ENCODE measurements at regions not wholly inside any gene's neighbourhood (a gene's known extent, or its start where the extent isn't known, plus 50 kb on each side); places are given as distances from the start of the nearest gene placed in this dataset.

DNA sequence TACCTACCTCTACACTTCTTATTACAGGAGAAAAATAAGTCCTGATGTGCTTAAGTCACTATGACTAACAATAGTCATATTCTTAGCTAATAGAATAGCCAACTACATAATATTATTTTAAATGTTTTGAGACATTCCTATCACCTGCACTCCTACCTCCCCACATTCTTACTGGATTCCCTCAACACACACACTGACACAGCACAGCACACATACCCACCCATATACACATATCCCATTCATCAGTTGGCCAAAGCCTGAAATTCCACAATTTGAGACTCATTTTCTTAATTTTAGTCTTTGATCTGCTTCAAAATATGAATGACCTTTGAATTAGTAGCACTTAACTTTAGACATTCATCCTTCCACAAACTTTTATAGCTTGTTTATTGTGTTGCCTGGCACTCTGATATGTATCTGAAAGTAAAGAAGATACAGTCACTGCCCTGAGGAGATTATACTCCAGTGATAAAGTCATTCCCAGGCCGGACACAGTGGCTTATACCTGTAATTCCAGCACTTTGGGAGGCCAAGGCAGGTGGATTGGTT lies 168.3 kb upstream of the RASA1 start:
- no peak for TF ChIP-seq YY1 (IDR thresholded peaks at IDR 0.05; ENCODE audit: low read depth)
- TF ChIP-seq, protein P1, sequence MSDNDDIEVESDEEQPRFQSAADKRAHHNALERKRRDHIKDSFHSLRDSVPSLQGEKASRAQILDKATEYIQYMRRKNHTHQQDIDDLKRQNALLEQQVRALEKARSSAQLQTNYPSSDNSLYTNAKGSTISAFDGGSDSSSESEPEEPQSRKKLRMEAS (IDR thresholded peaks at IDR 0.05), result no peak
- TF ChIP-seq, protein P2, sequence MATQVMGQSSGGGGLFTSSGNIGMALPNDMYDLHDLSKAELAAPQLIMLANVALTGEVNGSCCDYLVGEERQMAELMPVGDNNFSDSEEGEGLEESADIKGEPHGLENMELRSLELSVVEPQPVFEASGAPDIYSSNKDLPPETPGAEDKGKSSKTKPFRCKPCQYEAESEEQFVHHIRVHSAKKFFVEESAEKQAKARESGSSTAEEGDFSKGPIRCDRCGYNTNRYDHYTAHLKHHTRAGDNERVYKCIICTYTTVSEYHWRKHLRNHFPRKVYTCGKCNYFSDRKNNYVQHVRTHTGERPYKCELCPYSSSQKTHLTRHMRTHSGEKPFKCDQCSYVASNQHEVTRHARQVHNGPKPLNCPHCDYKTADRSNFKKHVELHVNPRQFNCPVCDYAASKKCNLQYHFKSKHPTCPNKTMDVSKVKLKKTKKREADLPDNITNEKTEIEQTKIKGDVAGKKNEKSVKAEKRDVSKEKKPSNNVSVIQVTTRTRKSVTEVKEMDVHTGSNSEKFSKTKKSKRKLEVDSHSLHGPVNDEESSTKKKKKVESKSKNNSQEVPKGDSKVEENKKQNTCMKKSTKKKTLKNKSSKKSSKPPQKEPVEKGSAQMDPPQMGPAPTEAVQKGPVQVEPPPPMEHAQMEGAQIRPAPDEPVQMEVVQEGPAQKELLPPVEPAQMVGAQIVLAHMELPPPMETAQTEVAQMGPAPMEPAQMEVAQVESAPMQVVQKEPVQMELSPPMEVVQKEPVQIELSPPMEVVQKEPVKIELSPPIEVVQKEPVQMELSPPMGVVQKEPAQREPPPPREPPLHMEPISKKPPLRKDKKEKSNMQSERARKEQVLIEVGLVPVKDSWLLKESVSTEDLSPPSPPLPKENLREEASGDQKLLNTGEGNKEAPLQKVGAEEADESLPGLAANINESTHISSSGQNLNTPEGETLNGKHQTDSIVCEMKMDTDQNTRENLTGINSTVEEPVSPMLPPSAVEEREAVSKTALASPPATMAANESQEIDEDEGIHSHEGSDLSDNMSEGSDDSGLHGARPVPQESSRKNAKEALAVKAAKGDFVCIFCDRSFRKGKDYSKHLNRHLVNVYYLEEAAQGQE (IDR thresholded peaks at IDR 0.05; ENCODE audit: low read depth), result no peak
- no peak for TF ChIP-seq EGR1 (IDR thresholded peaks at IDR 0.05)
- no peak for TF ChIP-seq RAD21 (IDR thresholded peaks at IDR 0.05; ENCODE audit: low read depth)
- TF ChIP-seq TEAD4 (IDR thresholded peaks at IDR 0.05), result no peak
- TF ChIP-seq, protein P3, sequence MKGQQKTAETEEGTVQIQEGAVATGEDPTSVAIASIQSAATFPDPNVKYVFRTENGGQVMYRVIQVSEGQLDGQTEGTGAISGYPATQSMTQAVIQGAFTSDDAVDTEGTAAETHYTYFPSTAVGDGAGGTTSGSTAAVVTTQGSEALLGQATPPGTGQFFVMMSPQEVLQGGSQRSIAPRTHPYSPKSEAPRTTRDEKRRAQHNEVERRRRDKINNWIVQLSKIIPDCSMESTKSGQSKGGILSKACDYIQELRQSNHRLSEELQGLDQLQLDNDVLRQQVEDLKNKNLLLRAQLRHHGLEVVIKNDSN (IDR thresholded peaks at IDR 0.05), result no peak
- no peak for TF ChIP-seq NFIC (IDR thresholded peaks at IDR 0.05)
- no peak for TF ChIP-seq ZBTB7A (IDR thresholded peaks at IDR 0.05; ENCODE audit: low read depth)
- no peak for TF ChIP-seq FOXM1 (IDR thresholded peaks at IDR 0.05; ENCODE audit: borderline replicate concordance, low read depth)
- TF ChIP-seq CREB1 (IDR thresholded peaks at IDR 0.05; ENCODE audit: low read depth), result no peak
- TF ChIP-seq EP300 (IDR thresholded peaks at IDR 0.05; ENCODE audit: borderline replicate concordance), result no peak
- no peak for TF ChIP-seq CEBPB (IDR thresholded peaks at IDR 0.05)
- no peak for TF ChIP-seq TAF1 (IDR thresholded peaks at IDR 0.05; ENCODE audit: low read depth)
- TF ChIP-seq TCF12 (IDR thresholded peaks at IDR 0.05; ENCODE audit: low read depth), result no peak

DNA sequence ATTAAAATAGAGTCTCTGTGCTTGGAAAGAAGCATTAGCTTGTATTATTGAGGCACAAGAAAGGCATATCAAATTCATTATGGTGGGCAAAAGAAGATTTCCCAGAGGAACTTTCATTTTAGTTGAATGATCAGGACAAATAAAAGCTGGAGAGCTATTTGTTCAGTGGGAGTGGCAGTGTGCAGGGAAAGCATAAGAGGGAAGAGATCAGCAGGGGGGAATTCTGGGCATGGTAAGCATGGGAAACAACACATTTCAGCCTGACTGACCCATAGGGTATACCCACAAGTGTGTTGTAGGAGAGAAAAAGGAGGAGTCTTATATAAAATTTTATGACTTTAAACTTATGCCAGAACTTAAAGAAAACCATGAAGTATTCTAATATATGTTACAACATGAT lies 167.7 kb upstream of the RASA1 start:
- peak; percentile 11; the same call in 1 of the 2 replicates for TF ChIP-seq TEAD4 (IDR thresholded peaks at IDR 0.05)
- TF ChIP-seq, protein P3 (IDR thresholded peaks at IDR 0.05), result no peak

DNA sequence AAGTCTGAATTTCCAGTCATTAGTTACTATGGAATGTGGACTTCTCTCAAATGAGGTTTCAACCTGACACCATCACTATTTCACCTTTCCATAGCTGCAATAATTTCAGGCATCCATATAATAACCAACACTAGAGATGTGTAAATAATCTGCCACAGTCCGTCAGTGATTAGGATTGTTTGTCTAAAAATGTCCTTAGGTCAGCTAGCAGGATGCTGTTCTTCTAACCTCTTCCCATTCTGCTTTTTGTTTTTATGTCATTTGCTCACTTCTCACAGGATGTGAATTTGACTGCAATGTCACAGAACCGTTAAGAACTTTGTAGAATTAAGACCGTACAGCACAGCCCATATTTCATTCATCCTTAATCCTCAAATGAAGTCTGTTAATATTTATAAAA lies 166.4 kb upstream of the RASA1 start:
- TF ChIP-seq ZBTB7A (IDR thresholded peaks at IDR 0.05; ENCODE audit: low read depth) (no peak), CREB1 (IDR thresholded peaks at IDR 0.05; ENCODE audit: low read depth) (no peak)
- TF ChIP-seq, protein P1 (IDR thresholded peaks at IDR 0.05), result no peak

DNA sequence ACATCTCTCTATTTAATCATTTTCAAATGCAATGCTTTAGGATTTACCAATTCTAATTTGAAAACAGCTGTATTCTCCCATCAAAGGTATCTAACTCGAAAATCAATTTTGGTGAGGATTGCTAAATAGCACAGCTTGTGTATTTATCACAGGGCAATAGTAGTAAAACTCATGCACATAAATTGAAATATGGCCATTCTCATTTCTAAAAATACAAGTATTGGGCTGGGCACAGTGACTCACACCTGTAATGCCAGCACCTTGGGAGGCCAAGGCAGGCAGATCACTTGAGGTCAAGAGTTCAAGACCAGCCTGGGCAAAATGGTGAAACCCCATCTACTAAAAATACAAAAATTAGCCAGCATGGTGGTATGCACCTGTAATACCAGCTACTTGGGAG lies 164.8 kb upstream of the RASA1 start:
- TF ChIP-seq, protein P1 (IDR thresholded peaks at IDR 0.05), result no peak
- no peak for TF ChIP-seq FOXM1 (IDR thresholded peaks at IDR 0.05; ENCODE audit: borderline replicate concordance, low read depth)
- TF ChIP-seq RAD21 (IDR thresholded peaks at IDR 0.05; ENCODE audit: low read depth), result no peak
- no peak for TF ChIP-seq NFIC (IDR thresholded peaks at IDR 0.05)
- TF ChIP-seq CEBPB (IDR thresholded peaks at IDR 0.05), result no peak

DNA sequence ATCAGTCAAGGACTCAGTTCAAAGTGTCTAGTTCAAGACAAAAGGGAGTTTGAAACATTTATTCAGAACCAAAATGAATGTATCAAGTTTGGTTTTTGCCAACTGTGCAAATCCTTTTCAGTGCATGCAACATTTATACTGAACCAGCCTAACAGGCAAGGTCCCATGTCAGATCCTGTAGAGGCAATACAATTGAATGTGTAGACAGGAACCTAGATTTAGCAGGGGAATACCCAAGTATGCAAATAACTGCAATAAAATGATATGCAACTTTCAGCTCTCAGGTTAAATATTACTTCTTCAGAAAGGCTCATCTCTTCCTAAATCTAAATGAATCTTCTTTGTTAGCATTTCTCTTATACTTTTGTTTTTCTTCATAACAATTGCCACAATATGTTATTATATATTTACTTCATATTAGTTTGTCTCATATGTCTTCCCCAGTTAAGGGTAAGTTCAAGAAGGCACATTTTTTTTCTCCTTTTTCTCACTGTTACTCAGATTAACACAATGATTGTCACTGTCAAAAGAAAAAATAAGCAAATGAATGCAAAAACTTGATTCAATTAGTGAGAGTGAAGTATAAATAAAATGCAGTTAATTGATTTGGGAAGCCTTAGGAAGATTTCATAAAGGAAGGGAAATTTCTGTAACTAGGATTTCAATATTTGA lies 163.9 kb upstream of the RASA1 start:
- TF ChIP-seq, protein P1 (IDR thresholded peaks at IDR 0.05), result no peak
- TF ChIP-seq, protein P3 (IDR thresholded peaks at IDR 0.05), result no peak
- TF ChIP-seq EGR1 (IDR thresholded peaks at IDR 0.05) (no peak), ZBTB7A (IDR thresholded peaks at IDR 0.05; ENCODE audit: low read depth) (no peak), TEAD4 (IDR thresholded peaks at IDR 0.05) (no peak), NFIC (IDR thresholded peaks at IDR 0.05) (no peak), TCF12 (IDR thresholded peaks at IDR 0.05; ENCODE audit: low read depth) (no peak), CREB1 (IDR thresholded peaks at IDR 0.05; ENCODE audit: low read depth) (no peak), RAD21 (IDR thresholded peaks at IDR 0.05; ENCODE audit: low read depth) (no peak), EP300 (IDR thresholded peaks at IDR 0.05; ENCODE audit: borderline replicate concordance) (no peak)
- TF ChIP-seq, protein P2 (IDR thresholded peaks at IDR 0.05; ENCODE audit: low read depth), result no peak
